Upper lobe of left lung (tissue), 6 donors: ENCODE measurements at regions not wholly inside any gene's neighbourhood (a gene's known extent, or its start where the extent isn't known, plus 50 kb on each side); places are given as distances from the start of the nearest gene placed in this dataset.

Experiments used
- ATAC-seq, 2 donors: fragments of 200-7000 bp; cut with Tn5 transposase; one replicate each; pipeline ENCODE4 v1.9.1; 2022; ENCODE audit warnings: mild to moderate bottlenecking in 2 of 2, moderate library complexity in 2 of 2; ENCODE audit not compliant: low FRiP score in 2 of 2
- DNase-seq, 2 donors: peaks; one replicate each; pipeline ENCODE4 v3.0.0-alpha.2; 2019 to 2020
- H3K27ac ChIP-seq, 4 donors: fragments of 200-600 bp; sonication (generic); one replicate each; pipeline ENCODE4 v1.5.1; 2016 to 2019
- H3K27me3 ChIP-seq, 4 donors: fragments of 200-600 bp; sonication (generic); one replicate each; pipeline ENCODE4 v1.5.1; 2017 to 2019
- H3K36me3 ChIP-seq, 4 donors: fragments of 200-600 bp; sonication (generic); one replicate each; pipeline ENCODE4 v1.5.1; 2016 to 2019
- H3K4me1 ChIP-seq, 4 donors: fragments of 200-600 bp; sonication (generic); one replicate each; pipeline ENCODE4 v1.5.1; 2018 to 2019
- H3K4me3 ChIP-seq, 4 donors: fragments of 200-600 bp; sonication (generic); one replicate each; pipeline ENCODE4 v1.5.1; 2017 to 2019; ENCODE audit warnings: mild to moderate bottlenecking in 2 of 4, moderate library complexity in 1 of 4
- H3K9me3 ChIP-seq, 4 donors: fragments of 200-600 bp; sonication (generic); one replicate each; pipeline ENCODE4 v1.5.1; 2018 to 2019
- EP300 ChIP-seq, 4 donors: sonication (generic); formaldehyde crosslinking; IDR thresholded peaks; one replicate each; pipeline ENCODE4 v1.5.1; 2017; ENCODE audit warnings: antibody characterized with exemption in 4 of 4, control low read depth in 2 of 4
- POLR2A ChIP-seq, 4 donors: fragments of 450-650 bp; IDR thresholded peaks; one replicate each; pipeline ENCODE4 v1.5.1; 2016 to 2017; ENCODE audit warnings: antibody characterized with exemption in 4 of 4, mild to moderate bottlenecking in 2 of 4
- POLR2AphosphoS5 ChIP-seq, 2 donors: sonication (generic); formaldehyde crosslinking; IDR thresholded peaks; one replicate each; pipeline ENCODE4 v1.5.1; 2017; ENCODE audit warnings: antibody characterized with exemption in 2 of 2
- WGBS, 2 donors: methylation state at CpG; one replicate each; pipeline ENCODE4 v1.1.5; 2017 to 2018; 5-methylcytosine and 5-hydroxymethylcytosine counted together
- TF ChIP-seq, protein P1 (sequence below), 6 experiments: fragments of 450-650 bp in 4 of 6; fragments of 200-600 bp in 2 of 6; sonication (generic) in 2 of 6; IDR thresholded peaks; one replicate each; pipeline ENCODE4 v1.5.1; 2016 to 2019; ENCODE audit warnings: antibody characterized with exemption in 6 of 6
- donor health status: DM: no; HTN: no; CAD: no; lungs with moderate emphysema.
- donor health status: DM: no; HTN: yes; CAD: no; lungs with severe emphysema.

DNA sequence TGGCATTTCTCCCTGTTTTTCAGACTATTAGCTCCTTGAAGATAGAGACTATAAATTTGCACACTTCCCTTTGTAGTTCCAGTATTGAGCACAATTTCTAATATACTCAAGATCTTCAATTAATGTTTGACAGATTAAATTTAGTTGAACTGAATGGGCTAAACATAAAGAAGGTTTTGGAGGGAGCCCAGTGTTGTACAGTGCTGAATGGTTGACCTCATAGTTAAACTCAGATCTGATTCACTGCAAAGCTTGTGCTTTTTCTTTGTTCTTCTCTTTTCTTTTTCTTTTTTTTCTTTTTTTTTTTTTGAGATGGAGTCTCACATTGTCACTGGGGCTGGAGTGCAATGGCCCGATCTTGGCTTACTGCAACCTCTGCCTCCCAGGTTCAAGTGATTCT, 411.7 kb upstream of the ZNF462 start:
- ATAC-seq = no peak
- H3K9me3 ChIP-seq = peaks cover 0 to 4% (median 0%) of the 10 kb centered on the region in 4 donors
- no peak overlapping the region for H3K27ac ChIP-seq
- H3K4me1 ChIP-seq = no peaks in the 10 kb centered on the region
- DNase-seq = no peak
- TF ChIP-seq POLR2AphosphoS5 (IDR thresholded peaks at IDR 0.05) (no peak), POLR2A (IDR thresholded peaks at IDR 0.05) (no peak), EP300 (IDR thresholded peaks at IDR 0.05) (no peak)
- TF ChIP-seq, protein P1, sequence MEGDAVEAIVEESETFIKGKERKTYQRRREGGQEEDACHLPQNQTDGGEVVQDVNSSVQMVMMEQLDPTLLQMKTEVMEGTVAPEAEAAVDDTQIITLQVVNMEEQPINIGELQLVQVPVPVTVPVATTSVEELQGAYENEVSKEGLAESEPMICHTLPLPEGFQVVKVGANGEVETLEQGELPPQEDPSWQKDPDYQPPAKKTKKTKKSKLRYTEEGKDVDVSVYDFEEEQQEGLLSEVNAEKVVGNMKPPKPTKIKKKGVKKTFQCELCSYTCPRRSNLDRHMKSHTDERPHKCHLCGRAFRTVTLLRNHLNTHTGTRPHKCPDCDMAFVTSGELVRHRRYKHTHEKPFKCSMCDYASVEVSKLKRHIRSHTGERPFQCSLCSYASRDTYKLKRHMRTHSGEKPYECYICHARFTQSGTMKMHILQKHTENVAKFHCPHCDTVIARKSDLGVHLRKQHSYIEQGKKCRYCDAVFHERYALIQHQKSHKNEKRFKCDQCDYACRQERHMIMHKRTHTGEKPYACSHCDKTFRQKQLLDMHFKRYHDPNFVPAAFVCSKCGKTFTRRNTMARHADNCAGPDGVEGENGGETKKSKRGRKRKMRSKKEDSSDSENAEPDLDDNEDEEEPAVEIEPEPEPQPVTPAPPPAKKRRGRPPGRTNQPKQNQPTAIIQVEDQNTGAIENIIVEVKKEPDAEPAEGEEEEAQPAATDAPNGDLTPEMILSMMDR (IDR thresholded peaks at IDR 0.05) = no peak
- no peaks in the 10 kb centered on the region for H3K27me3 ChIP-seq
- no peak overlapping the region for H3K4me3 ChIP-seq
- WGBS, 2 donors = 86 to 100% methylated on average over 1 of the region's 1 CpG
- no peaks in the 10 kb centered on the region for H3K36me3 ChIP-seq

DNA sequence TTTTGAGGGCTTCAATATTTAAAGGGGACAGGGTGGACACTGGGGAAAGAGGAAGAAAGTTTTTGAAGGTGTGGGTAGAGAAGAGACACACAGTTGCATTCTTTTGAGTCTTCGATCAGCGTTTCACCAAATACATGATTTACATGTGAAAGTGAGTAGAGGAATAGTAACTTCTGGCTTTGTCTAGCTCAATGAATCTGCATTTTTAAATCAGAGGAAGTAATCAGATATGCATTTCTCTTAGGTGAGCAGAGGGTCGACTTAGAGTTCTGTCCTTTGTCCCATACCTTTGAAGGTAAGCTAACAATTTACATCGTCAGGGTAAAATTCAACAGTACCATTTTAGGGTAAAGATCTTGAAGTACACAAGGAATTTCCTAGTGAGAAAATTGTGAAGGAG, 406.4 kb upstream of the ZNF462 start:
- ATAC-seq = no peak
- no peak for DNase-seq
- no peak overlapping the region for H3K27ac ChIP-seq
- no peak overlapping the region for H3K4me3 ChIP-seq
- TF ChIP-seq, protein P1 (IDR thresholded peaks at IDR 0.05) = no peak
- no peak for TF ChIP-seq EP300 (IDR thresholded peaks at IDR 0.05)
- TF ChIP-seq POLR2A (IDR thresholded peaks at IDR 0.05) = no peak
- no peak for TF ChIP-seq POLR2AphosphoS5 (IDR thresholded peaks at IDR 0.05)
- H3K36me3 ChIP-seq = no peaks in the 10 kb centered on the region
- H3K27me3 ChIP-seq = no peaks in the 10 kb centered on the region
- WGBS, 2 donors = 79 to 87% methylated on average over 4 of the region's 4 CpGs
- no peaks in the 10 kb centered on the region for H3K4me1 ChIP-seq
- H3K9me3 ChIP-seq = peaks cover 0 to 6% (median 0%) of the 10 kb centered on the region in 4 donors

DNA sequence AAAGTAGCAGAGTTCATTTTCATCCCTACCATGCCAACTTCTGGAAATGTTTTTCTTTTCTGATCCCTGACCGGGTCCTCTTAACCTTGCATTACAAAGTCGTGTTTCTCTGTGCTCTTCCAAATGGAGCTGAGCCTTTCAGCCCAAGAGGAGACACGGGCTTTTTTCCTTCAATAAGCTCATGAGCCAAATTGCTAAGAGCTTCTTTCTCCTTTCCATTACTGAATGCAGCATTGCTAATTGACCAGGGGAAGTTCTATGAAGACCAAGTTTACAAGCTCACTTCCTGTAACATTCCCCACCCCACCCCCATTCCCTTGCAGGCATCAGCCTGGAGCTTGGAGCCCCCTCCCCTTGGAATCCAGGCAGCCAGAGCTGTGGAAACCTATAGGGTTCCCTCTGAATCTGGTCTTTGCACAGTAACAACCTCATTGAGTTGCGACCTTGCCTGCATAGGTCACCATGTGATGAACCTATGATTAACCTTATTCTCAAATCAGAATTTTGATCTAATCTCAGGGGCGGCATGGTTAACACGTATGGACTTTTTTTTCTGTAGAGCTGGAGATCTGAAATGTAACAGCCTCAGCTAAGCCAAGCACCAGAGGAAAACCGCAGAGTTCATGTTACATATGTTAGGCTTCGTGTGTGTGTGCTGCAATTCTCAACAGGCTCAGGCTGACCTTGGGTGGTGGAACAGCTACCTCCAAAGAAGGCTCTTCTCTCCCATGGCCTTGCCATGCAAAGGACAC, 395.7 kb upstream of the ZNF462 start:
- no peaks in the 10 kb centered on the region for H3K4me1 ChIP-seq
- no peaks in the 10 kb centered on the region for H3K9me3 ChIP-seq
- WGBS, 2 donors = 53 to 68% methylated on average over 7 to 8 of the region's 8 CpGs
- TF ChIP-seq, protein P1 (IDR thresholded peaks at IDR 0.05) = no peak
- no peak for TF ChIP-seq POLR2AphosphoS5 (IDR thresholded peaks at IDR 0.05)
- no peak for TF ChIP-seq EP300 (IDR thresholded peaks at IDR 0.05)
- H3K36me3 ChIP-seq = no peaks in the 10 kb centered on the region
- H3K27ac ChIP-seq = no peak overlapping the region
- no peaks in the 10 kb centered on the region for H3K27me3 ChIP-seq
- H3K4me3 ChIP-seq = no peak overlapping the region
- ATAC-seq (no peak), DNase-seq (no peak)

DNA sequence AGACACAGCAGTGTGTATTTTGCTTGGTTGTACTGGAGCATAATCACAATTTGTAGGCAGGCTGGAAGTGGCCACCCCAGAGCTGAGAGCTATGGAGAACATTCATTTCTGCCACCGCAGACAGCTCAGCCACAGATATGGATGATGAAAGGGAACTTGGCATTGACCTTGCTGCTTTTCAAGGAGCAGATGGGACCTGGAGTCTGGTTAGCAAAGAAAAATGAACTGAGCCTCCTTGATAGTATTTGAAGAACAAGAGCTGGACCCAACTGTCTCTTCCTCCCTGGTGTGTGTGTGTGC, 395.2 kb upstream of the ZNF462 start:
- ATAC-seq (no peak), DNase-seq (no peak)
- no peaks in the 10 kb centered on the region for H3K4me1 ChIP-seq
- H3K27ac ChIP-seq = no peak overlapping the region
- H3K27me3 ChIP-seq = no peaks in the 10 kb centered on the region
- 75 to 85% methylated on average over 1 of the region's 1 CpG for WGBS, 2 donors
- TF ChIP-seq EP300 (IDR thresholded peaks at IDR 0.05) = no peak
- no peak for TF ChIP-seq POLR2AphosphoS5 (IDR thresholded peaks at IDR 0.05)
- TF ChIP-seq, protein P1 (IDR thresholded peaks at IDR 0.05) = no peak
- TF ChIP-seq POLR2A (IDR thresholded peaks at IDR 0.05) = no peak
- H3K9me3 ChIP-seq = no peaks in the 10 kb centered on the region
- no peaks in the 10 kb centered on the region for H3K36me3 ChIP-seq
- no peak overlapping the region for H3K4me3 ChIP-seq

DNA sequence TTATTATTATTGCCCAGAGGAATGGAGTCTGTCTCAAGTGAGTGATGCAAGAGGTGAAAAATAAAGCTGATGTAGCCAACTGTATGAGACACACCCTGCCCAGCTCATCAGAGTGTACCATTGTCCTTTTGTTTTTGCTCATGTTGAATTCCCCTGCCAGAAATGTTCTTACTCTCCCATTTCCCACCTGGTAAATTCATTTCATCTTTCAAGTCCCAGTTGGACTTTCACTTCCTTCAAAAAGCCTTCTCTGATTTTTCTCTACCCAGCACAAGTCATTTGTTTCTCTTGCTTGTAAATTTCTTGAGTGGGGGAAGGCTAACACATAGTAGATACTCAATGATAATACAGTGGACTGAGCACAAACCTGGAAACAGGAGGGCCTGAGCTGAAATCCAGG, 394.5 kb upstream of the ZNF462 start:
- no peak overlapping the region for H3K4me3 ChIP-seq
- TF ChIP-seq EP300 (IDR thresholded peaks at IDR 0.05) (no peak), POLR2AphosphoS5 (IDR thresholded peaks at IDR 0.05) (no peak), POLR2A (IDR thresholded peaks at IDR 0.05) (no peak)
- TF ChIP-seq, protein P1 (IDR thresholded peaks at IDR 0.05) = no peak
- ATAC-seq (no peak), DNase-seq (no peak)
- H3K36me3 ChIP-seq = no peaks in the 10 kb centered on the region
- H3K27ac ChIP-seq = no peak overlapping the region
- no peaks in the 10 kb centered on the region for H3K4me1 ChIP-seq
- H3K27me3 ChIP-seq = no peaks in the 10 kb centered on the region
- no peaks in the 10 kb centered on the region for H3K9me3 ChIP-seq
